ENCODE measurements at regions not wholly inside any gene's neighbourhood (a gene's known extent, or its start where the extent isn't known, plus 50 kb on each side); places are given as distances from the start of the nearest gene placed in this dataset.

GRCh38 chr6:170464524-170464979 is 88.6 kb downstream of the PSMB1 start:
- H3K27ac ChIP-seq (ENCODE audit: insufficient read depth, low read depth, low read length), result no peak overlapping the region
- POLR2A ChIA-PET, result no interaction called here
- no peaks in the 10 kb centered on the region for H3K9me1 ChIP-seq (replicated peaks; ENCODE audit: control insufficient read depth, extremely low read depth, insufficient read depth, low read length)
- no peaks in the 10 kb centered on the region for H3K9me3 ChIP-seq (replicated peaks; ENCODE audit: control insufficient read depth, insufficient read depth, low read length)
- no TSS peak for BruUV-seq (replicated peaks)
- FAIRE-seq (no peak), DNase-seq (ENCODE audit: low read depth, low spot score) (no peak)
- H4K20me1 ChIP-seq (replicated peaks; ENCODE audit: control insufficient read depth, extremely low read depth, insufficient read depth, low read length), result no peaks in the 10 kb centered on the region
- no peaks in the 10 kb centered on the region for H3K27me3 ChIP-seq (ENCODE audit: control insufficient read depth in 2 of 2, insufficient read depth in 2 of 2, low read length in 2 of 2)
- peaks cover 1% of the 10 kb centered on the region for H3K4me1 ChIP-seq (ENCODE audit: control insufficient read depth, extremely low read depth, insufficient read depth, low read length)
- H3K9ac ChIP-seq (replicated peaks; ENCODE audit: extremely low read depth, insufficient read depth, low read length), result no peak overlapping the region
- TF ChIP-seq POLR2A (IDR thresholded peaks at IDR 0.05; ENCODE audit: low read depth, low read length) (no peak), EZH2 (IDR thresholded peaks at IDR 0.05; ENCODE audit: borderline replicate concordance, low read depth, low read length, severe bottlenecking) (no peak), FOS (IDR thresholded peaks at IDR 0.05; ENCODE audit: borderline replicate concordance, insufficient read depth, low read length) (no peak), POLR2AphosphoS5 (IDR thresholded peaks at IDR 0.05; ENCODE audit: insufficient read depth, low read depth, low read length) (no peak), MYC (IDR thresholded peaks at IDR 0.05; ENCODE audit: low read depth, low read length) (no peak), GATA2 (IDR thresholded peaks at IDR 0.05; ENCODE audit: insufficient read depth, insufficient read length, low read depth, low read length) (no peak), JUN (IDR thresholded peaks at IDR 0.05; ENCODE audit: borderline replicate concordance, insufficient read depth, insufficient read length, low read depth) (no peak), CTCF (IDR thresholded peaks at IDR 0.05; ENCODE audit: extremely low read depth in 1 of 2, insufficient read depth in 1 of 2, low read depth in 1 of 2, low read length in 2 of 2) (no peak), MAX (IDR thresholded peaks at IDR 0.05; ENCODE audit: insufficient read depth, insufficient read length) (no peak)
- H3K4me2 ChIP-seq (ENCODE audit: insufficient read depth, low read length), result no peak overlapping the region
- no peaks in the 10 kb centered on the region for H3K79me2 ChIP-seq (ENCODE audit: control insufficient read depth, insufficient read depth, low read length)
- CTCF ChIA-PET, result no interaction called here
- H3K36me3 ChIP-seq (ENCODE audit: control insufficient read depth in 2 of 2, extremely low read depth in 1 of 2, insufficient read depth in 2 of 2, low read length in 2 of 2), result no peaks in the 10 kb centered on the region
- H2AFZ ChIP-seq (ENCODE audit: low read depth, low read length), result no peak overlapping the region
- H3K4me3 ChIP-seq (replicated peaks in 1 of 3; ENCODE audit: insufficient read depth in 1 of 3, low read depth in 1 of 3, low read length in 3 of 3), result no peak overlapping the region
- intact Hi-C loops (cut with micrococcal nuclease), result no loop called here
- dilution Hi-C loops (cut with MboI; ENCODE audit: extremely low pct_ligation_motif_present, low sequenced_read_pairs), result no loop called here
